Cardiac fibroblast (primary cell): ENCODE measurements at regions not wholly inside any gene's neighbourhood (a gene's known extent, or its start where the extent isn't known, plus 50 kb on each side); places are given as distances from the start of the nearest gene placed in this dataset.

ENCODE experiments used
- DNase-seq, 2 donors: peaks; one replicate each; pipeline versions ENCODE4 v3.0.0 to v3.0.0-alpha.2; 2010; ENCODE audit warnings: low read depth in 2 of 2
- H3K4me3 ChIP-seq, 2 donors: replicated peaks in 1 of 2; 1 replicate in 1 of 2; 2 replicates in 1 of 2; pipeline ENCODE4 v1.5.1; 2011; ENCODE audit warnings: low read depth in 2 of 2, low read length in 2 of 2, mild to moderate bottlenecking in 2 of 2, moderate library complexity in 1 of 2
- CTCF ChIP-seq: IDR thresholded peaks from one replicate; pipeline ENCODE4 v1.5.1; 2011; ENCODE audit warnings: low read depth, mild to moderate bottlenecking, low read length, inconsistent platforms

GRCh38 chr1:29397981-29398380, 161.7 kb downstream of the PTPRU start:
- no peak overlapping the region for H3K4me3 ChIP-seq
- no peak for DNase-seq
- TF ChIP-seq CTCF = no peak

DNA sequence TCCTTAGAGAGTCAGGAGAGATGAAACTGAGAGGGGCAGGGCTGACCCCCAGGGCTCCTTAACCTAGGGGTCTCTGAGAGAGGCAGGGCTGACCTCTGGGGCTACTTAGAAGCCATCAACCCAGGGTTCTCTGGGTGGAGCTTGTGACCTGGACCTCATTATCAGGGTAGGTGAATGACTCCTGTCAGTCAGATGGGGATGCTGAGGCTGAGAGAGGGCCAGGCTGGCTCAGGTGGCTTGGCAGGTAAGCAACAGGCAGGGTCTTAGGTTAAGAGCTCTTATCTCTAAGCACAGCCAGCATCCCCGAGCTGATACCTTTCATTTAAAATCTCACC, 160.9 kb downstream of the PTPRU start:
- no peak for TF ChIP-seq CTCF
- no peak overlapping the region for H3K4me3 ChIP-seq
- DNase-seq = no peak

DNA sequence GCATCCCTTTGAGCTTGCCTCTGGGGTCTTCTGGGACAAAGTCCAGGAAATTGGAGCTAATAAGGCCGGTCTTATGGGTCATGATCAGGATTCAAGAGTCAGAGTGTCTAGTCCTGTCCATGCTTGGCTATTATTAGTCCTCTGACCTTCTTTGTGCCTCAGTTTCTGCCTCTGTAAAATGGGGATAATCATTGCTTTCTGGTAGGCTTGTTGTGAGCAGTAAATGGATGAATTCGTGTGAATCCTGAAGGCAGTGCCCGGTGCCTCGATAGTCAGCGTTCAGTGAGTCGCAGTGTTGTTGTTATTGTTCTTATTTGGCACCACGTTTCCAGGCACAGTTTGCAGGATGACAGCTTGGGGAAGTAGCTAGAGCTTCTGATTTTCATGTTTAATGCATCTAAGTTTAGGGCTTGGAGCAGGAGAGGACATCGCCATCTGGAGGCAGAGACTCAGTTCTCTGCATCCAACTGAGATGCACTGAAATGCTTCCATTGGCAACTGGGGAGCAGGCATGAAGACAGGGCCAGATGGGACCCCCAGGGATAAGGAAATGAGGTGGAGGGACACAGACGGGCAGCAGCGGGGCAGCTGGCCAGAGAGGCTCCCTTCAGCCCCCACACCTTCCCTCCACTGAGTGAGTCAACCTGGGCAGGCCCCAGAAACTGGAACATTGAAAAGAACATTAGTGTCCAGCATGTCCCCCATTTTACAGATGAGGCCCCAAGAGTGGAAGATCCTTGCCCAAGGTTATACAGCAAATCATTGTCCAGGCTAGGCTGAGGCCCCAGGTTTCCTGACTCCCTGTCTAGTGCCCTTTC, 160.3 kb downstream of the PTPRU start:
- no peak for TF ChIP-seq CTCF
- no peak overlapping the region for H3K4me3 ChIP-seq
- peak in 1 of 2 donors; percentile 38 for DNase-seq

DNA sequence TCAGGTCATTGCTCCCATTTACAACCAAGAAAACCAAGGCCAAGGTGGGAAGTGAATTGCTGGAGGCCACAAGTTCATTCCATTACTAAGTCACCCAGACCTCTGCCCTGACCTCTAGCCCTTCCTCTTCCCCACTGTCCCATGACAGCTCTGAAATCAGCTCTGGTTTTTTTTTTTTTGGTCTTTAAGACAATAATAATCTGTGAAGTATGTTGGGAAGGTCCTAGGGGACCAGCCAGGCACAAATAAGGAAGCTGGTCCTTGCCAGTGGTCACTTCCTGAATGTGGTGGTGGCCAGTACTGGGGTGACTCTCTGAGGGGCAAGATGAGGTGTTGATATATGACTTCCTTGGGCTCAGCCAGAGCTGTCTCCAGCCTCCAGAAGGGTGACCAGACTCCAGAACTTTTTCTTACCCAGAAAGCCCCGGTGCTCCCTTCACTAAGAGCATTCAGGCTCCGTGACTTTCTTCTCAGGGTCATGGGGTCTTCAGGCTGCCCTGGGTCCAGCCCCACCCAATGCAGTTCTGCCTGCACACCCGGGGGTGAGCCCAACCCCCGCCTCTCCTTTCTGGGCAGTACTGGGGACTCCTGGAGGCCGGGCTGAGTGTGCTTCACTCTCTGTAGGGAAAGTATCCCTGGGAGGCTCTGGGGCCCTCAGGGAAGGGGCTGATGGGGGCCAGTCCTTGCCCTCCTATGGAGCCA, 159.6 kb downstream of the PTPRU start:
- no peak for DNase-seq
- TF ChIP-seq CTCF = no peak
- H3K4me3 ChIP-seq = no peak overlapping the region

DNA sequence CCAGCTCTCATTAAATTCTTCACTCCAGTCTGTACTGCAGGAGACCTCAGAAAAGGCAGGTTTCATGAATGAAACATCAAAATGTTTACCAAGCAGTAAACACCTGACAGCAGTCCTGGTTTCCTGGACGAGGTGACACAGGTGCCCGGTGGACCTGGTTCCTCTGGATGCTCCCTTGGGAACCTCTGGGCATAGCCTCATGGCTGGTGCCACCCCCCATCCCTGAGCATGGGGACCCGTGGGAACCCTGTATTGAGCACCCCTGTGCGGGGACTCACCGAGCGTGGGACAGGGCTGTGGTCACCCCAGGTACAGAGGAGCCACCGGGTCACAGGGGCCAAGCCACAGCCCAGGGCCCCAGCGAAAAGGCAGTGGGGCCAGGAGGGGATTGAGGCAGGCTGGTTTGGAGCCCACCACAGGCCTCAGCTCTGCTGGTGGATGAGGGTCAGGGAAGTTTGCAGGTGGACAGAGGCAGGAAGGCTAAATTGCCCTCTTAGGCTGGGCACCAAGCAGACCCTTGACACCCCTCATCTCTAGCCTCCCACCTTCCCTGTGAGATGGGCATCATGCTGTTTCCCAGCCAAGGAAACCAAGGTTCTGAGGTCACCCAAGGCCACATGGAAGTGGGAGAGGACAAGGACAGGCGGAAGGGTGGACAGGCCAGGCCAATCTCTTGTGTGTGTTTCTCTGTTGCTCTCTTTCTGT, 158.4 kb downstream of the PTPRU start:
- H3K4me3 ChIP-seq = no peak overlapping the region
- TF ChIP-seq CTCF = no peak
- DNase-seq = no peak

DNA sequence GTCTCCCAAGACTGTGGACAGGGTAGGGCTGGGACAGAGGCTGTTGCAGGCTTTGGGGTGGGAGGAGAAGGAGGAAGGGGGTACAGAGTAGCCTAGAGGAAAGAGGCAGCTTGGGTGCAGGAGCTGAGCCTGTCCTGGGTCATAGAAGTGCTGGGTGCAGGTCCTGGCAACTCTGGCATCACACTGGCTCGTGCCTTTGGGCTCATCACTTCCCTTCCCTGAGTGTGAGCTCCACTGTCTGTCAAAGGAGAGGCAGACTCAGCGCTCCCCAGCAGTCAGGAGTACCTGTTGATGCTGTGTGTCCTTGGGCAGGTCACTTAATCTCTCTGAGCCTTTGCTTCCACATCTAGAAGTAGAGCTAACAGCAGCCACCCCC, 157.1 kb downstream of the PTPRU start:
- no peak for DNase-seq
- no peak overlapping the region for H3K4me3 ChIP-seq
- no peak for TF ChIP-seq CTCF
